ENCODE measurements at regions not wholly inside any gene's neighbourhood (a gene's known extent, or its start where the extent isn't known, plus 50 kb on each side); places are given as distances from the start of the nearest gene placed in this dataset.

- no peak for TF ChIP-seq POLR2A (IDR thresholded peaks at IDR 0.05)
- no peak for TF ChIP-seq CTCF (IDR thresholded peaks at IDR 0.05)
These were observed 160.1 kb downstream of the CASP12 start for GRCh38 chr11:104738208-104738607.
